ENCODE measurements at regions not wholly inside any gene's neighbourhood (a gene's known extent, or its start where the extent isn't known, plus 50 kb on each side); places are given as distances from the start of the nearest gene placed in this dataset.

- RAD21 ChIA-PET (ENCODE audit: low non-redundant PET in 1 of 2, low total read pairs in 2 of 2, uncharacterized antibody in 2 of 2, unreplicated experiment in 2 of 2) = no interaction called here
- Histone ChIP-seq H3K27me3 (ENCODE audit: insufficient read depth, low read length) (peaks cover 3% of the 10 kb centered on the region; the same call in 1 of the 2 replicates), H3K4me1 (ENCODE audit: control insufficient read depth in 1 of 2, insufficient read depth in 2 of 2, low read length in 2 of 2) (peaks cover 8 to 14% of the 10 kb centered on the region in 2 experiments), H3K9me3 (ENCODE audit: control insufficient read depth in 1 of 2, insufficient read depth in 1 of 2, low read depth in 1 of 2, low read length in 2 of 2) (no peaks in the 10 kb centered on the region), H3K79me2 (ENCODE audit: insufficient read depth, low read length) (no peaks in the 10 kb centered on the region), H3K36me3 (ENCODE audit: control insufficient read depth in 1 of 2, insufficient read depth in 2 of 2, low read length in 2 of 2) (no peaks in the 10 kb centered on the region), H3K4me3 (replicated peaks in 1 of 2; ENCODE audit: low read depth in 1 of 2, low read length in 2 of 2) (no peak overlapping the region), H4K20me1 (ENCODE audit: insufficient read depth) (no peaks in the 10 kb centered on the region), H3K9ac (ENCODE audit: low read length) (no peak overlapping the region), H3K4me2 (ENCODE audit: low read length) (no peak overlapping the region), H3K27ac (ENCODE audit: low read depth, low read length) (no peak overlapping the region), H3K9me2 (ENCODE audit: insufficient read depth) (no peaks in the 10 kb centered on the region), H2AFZ (ENCODE audit: low read depth, low read length, poor library complexity, severe bottlenecking) (no peak overlapping the region)
- intact Hi-C loops (cut with micrococcal nuclease) = loop anchor here (5.0 kb wide), 1 partner anchor 48 kb away; no protein-coding TSS in a partner anchor
- DNase-seq (ENCODE audit: low read depth, low spot score) = no peak
- POLR2A ChIA-PET = no interaction called here
- CTCF ChIA-PET = no interaction called here
- no TSS peak for BruUV-seq (replicated peaks)
- ATAC-seq = no peak
- TF ChIP-seq TCF7L2 (IDR thresholded peaks at IDR 0.05; ENCODE audit: borderline replicate concordance, extremely low read depth, insufficient read depth, insufficient read length) (no peak), ZFX (IDR thresholded peaks at IDR 0.05) (no peak), ZNF274 (IDR thresholded peaks at IDR 0.05; ENCODE audit: low read depth, low read length) (no peak), EZH2 (IDR thresholded peaks at IDR 0.05) (no peak), SP1 (IDR thresholded peaks at IDR 0.05; ENCODE audit: low read depth) (no peak), RAD21 (IDR thresholded peaks at IDR 0.05; ENCODE audit: low read depth) (no peak), SRF (IDR thresholded peaks at IDR 0.05; ENCODE audit: low read depth) (no peak)
- TF ChIP-seq, protein P1, sequence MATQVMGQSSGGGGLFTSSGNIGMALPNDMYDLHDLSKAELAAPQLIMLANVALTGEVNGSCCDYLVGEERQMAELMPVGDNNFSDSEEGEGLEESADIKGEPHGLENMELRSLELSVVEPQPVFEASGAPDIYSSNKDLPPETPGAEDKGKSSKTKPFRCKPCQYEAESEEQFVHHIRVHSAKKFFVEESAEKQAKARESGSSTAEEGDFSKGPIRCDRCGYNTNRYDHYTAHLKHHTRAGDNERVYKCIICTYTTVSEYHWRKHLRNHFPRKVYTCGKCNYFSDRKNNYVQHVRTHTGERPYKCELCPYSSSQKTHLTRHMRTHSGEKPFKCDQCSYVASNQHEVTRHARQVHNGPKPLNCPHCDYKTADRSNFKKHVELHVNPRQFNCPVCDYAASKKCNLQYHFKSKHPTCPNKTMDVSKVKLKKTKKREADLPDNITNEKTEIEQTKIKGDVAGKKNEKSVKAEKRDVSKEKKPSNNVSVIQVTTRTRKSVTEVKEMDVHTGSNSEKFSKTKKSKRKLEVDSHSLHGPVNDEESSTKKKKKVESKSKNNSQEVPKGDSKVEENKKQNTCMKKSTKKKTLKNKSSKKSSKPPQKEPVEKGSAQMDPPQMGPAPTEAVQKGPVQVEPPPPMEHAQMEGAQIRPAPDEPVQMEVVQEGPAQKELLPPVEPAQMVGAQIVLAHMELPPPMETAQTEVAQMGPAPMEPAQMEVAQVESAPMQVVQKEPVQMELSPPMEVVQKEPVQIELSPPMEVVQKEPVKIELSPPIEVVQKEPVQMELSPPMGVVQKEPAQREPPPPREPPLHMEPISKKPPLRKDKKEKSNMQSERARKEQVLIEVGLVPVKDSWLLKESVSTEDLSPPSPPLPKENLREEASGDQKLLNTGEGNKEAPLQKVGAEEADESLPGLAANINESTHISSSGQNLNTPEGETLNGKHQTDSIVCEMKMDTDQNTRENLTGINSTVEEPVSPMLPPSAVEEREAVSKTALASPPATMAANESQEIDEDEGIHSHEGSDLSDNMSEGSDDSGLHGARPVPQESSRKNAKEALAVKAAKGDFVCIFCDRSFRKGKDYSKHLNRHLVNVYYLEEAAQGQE (IDR thresholded peaks at IDR 0.05; ENCODE audit: low read depth) = no peak
Measured at GRCh38 chr10:43855667-43856210, 207.1 kb upstream of the ZNF32 start.

Data from HCT116 (cell line).